H9 (cell line): ENCODE measurements at regions not wholly inside any gene's neighbourhood (a gene's known extent, or its start where the extent isn't known, plus 50 kb on each side); places are given as distances from the start of the nearest gene placed in this dataset.

ENCODE experiments used
- DNase-seq: peaks from one replicate; pipeline ENCODE4 v3.0.0-alpha.2; 2017
- H2AFZ ChIP-seq: one replicate; pipeline ENCODE4 v1.6.1; 2013; ENCODE audit warnings: mild to moderate bottlenecking, low read length, control low read depth, moderate library complexity
- H2AK5ac ChIP-seq: 2 replicates; pipeline ENCODE4 v1.6.1; 2013; ENCODE audit warnings: low read length, control low read depth, mixed read lengths; ENCODE audit not compliant: insufficient read length
- H2BK120ac ChIP-seq: one replicate; pipeline ENCODE4 v1.6.1; 2013; ENCODE audit warnings: low read depth, mild to moderate bottlenecking, low read length, control low read depth, inconsistent platforms; ENCODE audit not compliant: poor library complexity, severe bottlenecking
- H2BK12ac ChIP-seq: 2 replicates; pipeline ENCODE4 v1.6.1; 2013; ENCODE audit warnings: low read length, control low read depth, mixed read lengths, low read depth; ENCODE audit not compliant: insufficient read length
- H2BK15ac ChIP-seq: 2 replicates; pipeline ENCODE4 v1.6.1; 2013; ENCODE audit warnings: low read depth, low read length, control low read depth
- H2BK20ac ChIP-seq: one replicate; pipeline ENCODE4 v1.6.1; 2013; ENCODE audit warnings: low read depth, mild to moderate bottlenecking, low read length, control low read depth, inconsistent platforms; ENCODE audit not compliant: poor library complexity, severe bottlenecking
- H2BK5ac ChIP-seq: 2 replicates; pipeline ENCODE4 v1.6.1; 2013; ENCODE audit warnings: low read length, control low read depth, mixed read lengths; ENCODE audit not compliant: insufficient read length
- H3K14ac ChIP-seq: 2 replicates; pipeline ENCODE4 v1.6.1; 2013; ENCODE audit warnings: low read length, control low read depth; ENCODE audit not compliant: insufficient read depth
- H3K18ac ChIP-seq: 2 replicates; pipeline ENCODE4 v1.6.1; 2013; ENCODE audit warnings: low read depth, mild to moderate bottlenecking, mixed read lengths, low read length, control low read depth; ENCODE audit not compliant: insufficient read length
- H3K23ac ChIP-seq: 2 replicates; pipeline ENCODE4 v1.6.1; 2013; ENCODE audit warnings: low read length, control low read depth, mixed read lengths, low read depth; ENCODE audit not compliant: insufficient read length
- H3K23me2 ChIP-seq: 2 replicates; pipeline ENCODE4 v1.6.1; 2013; ENCODE audit warnings: low read depth, mild to moderate bottlenecking, mixed read lengths, low read length, control low read depth; ENCODE audit not compliant: insufficient read length, poor library complexity, severe bottlenecking
- H3K27ac ChIP-seq: 2 replicates; pipeline ENCODE4 v1.5.1; 2013; ENCODE audit warnings: low read length, control low read depth, mixed read lengths, low read depth; ENCODE audit not compliant: insufficient read length
- H3K27me3 ChIP-seq: 2 replicates; pipeline ENCODE4 v1.6.1; 2013; ENCODE audit warnings: low read length, control low read depth, inconsistent platforms; ENCODE audit not compliant: insufficient read depth
- H3K4ac ChIP-seq: 2 replicates; pipeline ENCODE4 v1.6.1; 2013; ENCODE audit warnings: low read depth, mild to moderate bottlenecking, control low read depth, inconsistent platforms, low read length, moderate library complexity
- H3K4me1 ChIP-seq: 2 replicates; pipeline ENCODE4 v1.6.1; 2013; ENCODE audit warnings: low read length, control low read depth, inconsistent platforms; ENCODE audit not compliant: insufficient read depth
- H3K4me2 ChIP-seq: 2 replicates; pipeline ENCODE4 v1.6.1; 2013; ENCODE audit warnings: low read length, control low read depth, mixed read lengths; ENCODE audit not compliant: insufficient read length, insufficient read depth
- H3K56ac ChIP-seq: 2 replicates; pipeline ENCODE4 v1.6.1; 2013; ENCODE audit warnings: low read depth, mild to moderate bottlenecking, mixed read lengths, low read length, control low read depth; ENCODE audit not compliant: insufficient read length
- H3K79me1 ChIP-seq: 2 replicates; pipeline ENCODE4 v1.6.1; 2013; ENCODE audit warnings: low read depth, mild to moderate bottlenecking, moderate library complexity, low read length, control low read depth, inconsistent platforms; ENCODE audit not compliant: insufficient read depth, poor library complexity, severe bottlenecking
- H3K79me2 ChIP-seq: 2 replicates; pipeline ENCODE4 v1.6.1; 2013; ENCODE audit warnings: low read length, control low read depth, inconsistent platforms; ENCODE audit not compliant: insufficient read depth
- H3K9ac ChIP-seq: 2 replicates; pipeline ENCODE4 v1.6.1; 2013; ENCODE audit warnings: low read length, control low read depth, mixed read lengths; ENCODE audit not compliant: insufficient read length; ENCODE audit errors: extremely low read depth
- H3K9me3 ChIP-seq: one replicate; pipeline ENCODE4 v1.6.1; 2013; ENCODE audit warnings: low read depth, low read length, inconsistent platforms; ENCODE audit not compliant: control insufficient read depth
- H3T11ph ChIP-seq: one replicate; pipeline ENCODE4 v1.6.1; 2013; ENCODE audit warnings: mild to moderate bottlenecking, low read length, control low read depth, inconsistent platforms
- H4K20me1 ChIP-seq: one replicate; pipeline ENCODE4 v1.6.1; 2013; ENCODE audit not compliant: control insufficient read depth, insufficient read length, insufficient read depth
- H4K5ac ChIP-seq: 2 replicates; pipeline ENCODE4 v1.6.1; 2013; ENCODE audit warnings: low read depth, mild to moderate bottlenecking, mixed read lengths, low read length, control low read depth; ENCODE audit not compliant: insufficient read length
- H4K8ac ChIP-seq: replicated peaks from 2 replicates; pipeline ENCODE4 v1.6.1; 2013; ENCODE audit warnings: low read length, control low read depth, mixed read lengths, low read depth; ENCODE audit not compliant: insufficient read length
- H4K91ac ChIP-seq: 2 replicates; pipeline ENCODE4 v1.6.1; 2013; ENCODE audit warnings: low read depth, mild to moderate bottlenecking, moderate library complexity, mixed read lengths, low read length, control low read depth; ENCODE audit not compliant: insufficient read length
- H3K27ac Mint-ChIP-seq, 3 experiments: 2 replicates in 2 of 3; 3 replicates in 1 of 3; pipeline ENCODE4 v1.8.0; 2020 to 2021; ENCODE audit warnings: mixed read lengths in 3 of 3, mild to moderate bottlenecking in 1 of 3, moderate library complexity in 1 of 3
- H3K27me3 Mint-ChIP-seq: 2 replicates; pipeline ENCODE4 v1.8.0; 2021; ENCODE audit warnings: low read depth, mild to moderate bottlenecking, moderate library complexity, mixed read lengths
- H3K36me3 Mint-ChIP-seq, 3 experiments: 2 replicates in 2 of 3; 3 replicates in 1 of 3; pipeline ENCODE4 v1.8.0; 2020 to 2021; ENCODE audit warnings: low read depth in 3 of 3, mixed read lengths in 3 of 3; ENCODE audit not compliant: insufficient read depth in 1 of 3
- H3K4me1 Mint-ChIP-seq, 2 experiments: 2 replicates each; pipeline ENCODE4 v1.8.0; 2020; ENCODE audit warnings: mixed read lengths in 2 of 2
- H3K4me3 Mint-ChIP-seq, 2 experiments: 2 replicates in 1 of 2; 3 replicates in 1 of 2; pipeline ENCODE4 v1.8.0; 2020 to 2021; ENCODE audit warnings: mild to moderate bottlenecking in 2 of 2, mixed read lengths in 2 of 2, moderate library complexity in 1 of 2
- H3K9me3 Mint-ChIP-seq, 2 experiments: 2 replicates in 1 of 2; 3 replicates in 1 of 2; pipeline ENCODE4 v1.8.0; 2020; ENCODE audit warnings: mild to moderate bottlenecking in 2 of 2, mixed read lengths in 2 of 2, moderate library complexity in 1 of 2
- CTCF ChIP-seq: fragments of 200-600 bp; sonication (generic); conservative IDR thresholded peaks from 3 replicates; pipeline ENCODE4 v1.8.0; 2021; ENCODE audit warnings: antibody characterized with exemption, mild to moderate bottlenecking
- WGBS: extraction: QIAGEN DNeasy Blood & Tissue Kit; methylation state at CpG from one replicate; pipeline ENCODE4 v1.1.7; 2013; ENCODE audit warnings: missing lambda C conversion rate, low lambda C conversion rate, mixed read lengths; ENCODE audit not compliant: insufficient read length; ENCODE audit errors: extremely low coverage; 5-methylcytosine and 5-hydroxymethylcytosine counted together

DNA sequence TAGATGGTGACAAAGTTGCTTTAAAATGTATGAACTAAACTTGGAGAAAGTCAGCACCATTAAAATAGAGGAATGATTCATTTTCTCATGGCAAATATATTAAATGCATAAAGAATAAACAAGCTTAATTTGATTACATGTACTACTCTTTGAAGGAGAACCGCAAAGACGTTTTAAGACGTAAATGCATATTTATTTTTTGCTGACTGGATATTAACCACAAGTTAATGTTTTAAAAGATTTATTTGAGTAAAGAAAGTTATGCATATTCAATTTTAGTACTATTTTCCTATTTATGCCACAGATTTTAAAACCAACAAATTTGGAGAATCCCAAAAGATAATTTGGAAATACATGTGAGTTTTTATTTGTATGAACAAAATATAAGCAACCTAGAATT is 1121.9 kb downstream of the CDH8 start:
- H3K27ac Mint-ChIP-seq, result no peak overlapping the region
- H3K27ac ChIP-seq, result no peak overlapping the region
- no peak overlapping the region for H3K56ac ChIP-seq
- no peaks in the 10 kb centered on the region for H3K27me3 ChIP-seq
- H3T11ph ChIP-seq, result no peak overlapping the region
- H3K9me3 ChIP-seq, result no peaks in the 10 kb centered on the region
- H3K9ac ChIP-seq, result no peak overlapping the region
- no peak overlapping the region for H2BK5ac ChIP-seq
- TF ChIP-seq CTCF, result no peak
- H3K4me2 ChIP-seq, result no peak overlapping the region
- no peak for DNase-seq
- no peak overlapping the region for H3K23ac ChIP-seq
- H2BK15ac ChIP-seq, result no peak overlapping the region
- no peaks in the 10 kb centered on the region for H3K23me2 ChIP-seq
- no peak overlapping the region for H3K18ac ChIP-seq
- no peak overlapping the region for H2BK20ac ChIP-seq
- no peaks in the 10 kb centered on the region for H3K36me3 Mint-ChIP-seq
- no peak overlapping the region for H3K4ac ChIP-seq
- no peaks in the 10 kb centered on the region for H3K27me3 Mint-ChIP-seq
- H3K4me1 ChIP-seq, result no peaks in the 10 kb centered on the region
- no CpG with 5 or more reads among the region's 3 CpGs for WGBS
- no peaks in the 10 kb centered on the region for H3K79me2 ChIP-seq
- H3K4me3 Mint-ChIP-seq, result no peak overlapping the region
- H4K8ac ChIP-seq, result no peak overlapping the region
- no peak overlapping the region for H4K5ac ChIP-seq
- no peak overlapping the region for H2AFZ ChIP-seq
- H2BK120ac ChIP-seq, result no peak overlapping the region
- H2AK5ac ChIP-seq, result no peak overlapping the region
- H3K14ac ChIP-seq, result no peak overlapping the region
- H3K4me1 Mint-ChIP-seq, result no peaks in the 10 kb centered on the region
- no peak overlapping the region for H4K91ac ChIP-seq
- no peaks in the 10 kb centered on the region for H4K20me1 ChIP-seq
- no peaks in the 10 kb centered on the region; a peak in 1 of 5 replicates for H3K9me3 Mint-ChIP-seq
- H2BK12ac ChIP-seq, result no peak overlapping the region
- H3K79me1 ChIP-seq, result no peaks in the 10 kb centered on the region
